HL-60 (cell line): ENCODE measurements at regions not wholly inside any gene's neighbourhood (a gene's known extent, or its start where the extent isn't known, plus 50 kb on each side); places are given as distances from the start of the nearest gene placed in this dataset.

Experiments
- DNase-seq, 2 experiments: peaks; one replicate each; pipeline ENCODE4 v3.0.0-alpha.2; 2010 to 2020; ENCODE audit warnings: low read depth in 1 of 2, low spot score in 1 of 2
- H3K27ac ChIP-seq: fragments of 250-450 bp; sonication (Bioruptor Pico); replicated peaks from 2 replicates; pipeline ENCODE4 v1.5.1; 2020; ENCODE audit warnings: mild to moderate bottlenecking, moderate library complexity
- H3K27me3 ChIP-seq: fragments of 250-450 bp; sonication (Bioruptor Pico); 2 replicates; pipeline ENCODE4 v1.5.1; 2021; ENCODE audit warnings: mild to moderate bottlenecking, moderate library complexity; ENCODE audit not compliant: insufficient read depth, poor library complexity, severe bottlenecking
- H3K4me3 ChIP-seq: replicated peaks from 2 replicates; pipeline ENCODE4 v1.5.1; 2011; ENCODE audit warnings: mild to moderate bottlenecking, control low read depth, low read length; ENCODE audit not compliant: insufficient read depth
- CTCF ChIP-seq: IDR thresholded peaks from one replicate; pipeline ENCODE4 v1.5.1; 2011; ENCODE audit warnings: low read length, control low read depth, inconsistent platforms; ENCODE audit not compliant: insufficient read depth
- GABPA ChIP-seq: IDR thresholded peaks from 2 replicates; pipeline ENCODE4 v1.6.1; 2012; ENCODE audit warnings: low read depth
- POLR2AphosphoS5 ChIP-seq: IDR thresholded peaks from 2 replicates; pipeline ENCODE4 v1.6.1; 2012; ENCODE audit warnings: low read depth
- REST ChIP-seq: IDR thresholded peaks from 2 replicates; pipeline ENCODE4 v1.6.1; 2012; ENCODE audit warnings: low read depth; ENCODE audit not compliant: insufficient replicate concordance
- SPI1 ChIP-seq: IDR thresholded peaks from 2 replicates; pipeline ENCODE4 v1.6.1; 2012; ENCODE audit warnings: low read depth, mild to moderate bottlenecking, borderline replicate concordance

- TF ChIP-seq CTCF (no peak), POLR2AphosphoS5 (no peak), REST (no peak), SPI1 (no peak), GABPA (no peak)
Observed at GRCh38 chr6:74991573-74992332, 214.1 kb downstream of the COL12A1 start.

GRCh38 chr6:74979065-74979766 lies 226.6 kb downstream of the COL12A1 start:
- no peaks in the 10 kb centered on the region for H3K27me3 ChIP-seq
- no peak overlapping the region for H3K27ac ChIP-seq
- no peak for TF ChIP-seq SPI1
- no peak for TF ChIP-seq POLR2AphosphoS5
- no peak overlapping the region for H3K4me3 ChIP-seq
- DNase-seq, result no peak

More at GRCh38 chr6:74991573-74992332, 214.1 kb downstream of the COL12A1 start:
- Histone ChIP-seq H3K27me3 (no peaks in the 10 kb centered on the region), H3K4me3 (no peak overlapping the region), H3K27ac (no peak overlapping the region)
- DNase-seq, result no peak

GRCh38 chr6:74976701-74977100 lies 229.2 kb downstream of the COL12A1 start:
- Histone ChIP-seq H3K27ac (no peak overlapping the region), H3K27me3 (no peaks in the 10 kb centered on the region), H3K4me3 (no peak overlapping the region)
- no peak for DNase-seq
- TF ChIP-seq REST (no peak), POLR2AphosphoS5 (no peak), CTCF (no peak), GABPA (no peak), SPI1 (no peak)

GRCh38 chr6:74976026-74976425 lies 229.8 kb downstream of the COL12A1 start:
- TF ChIP-seq CTCF (no peak), REST (no peak)

More at GRCh38 chr6:74976026-74976425, 229.8 kb downstream of the COL12A1 start:
- Histone ChIP-seq H3K4me3 (no peak overlapping the region), H3K27ac (no peak overlapping the region), H3K27me3 (no peaks in the 10 kb centered on the region)
- DNase-seq, result no peak
